ENCODE measurements at regions not wholly inside any gene's neighbourhood (a gene's known extent, or its start where the extent isn't known, plus 50 kb on each side); places are given as distances from the start of the nearest gene placed in this dataset.

DNA sequence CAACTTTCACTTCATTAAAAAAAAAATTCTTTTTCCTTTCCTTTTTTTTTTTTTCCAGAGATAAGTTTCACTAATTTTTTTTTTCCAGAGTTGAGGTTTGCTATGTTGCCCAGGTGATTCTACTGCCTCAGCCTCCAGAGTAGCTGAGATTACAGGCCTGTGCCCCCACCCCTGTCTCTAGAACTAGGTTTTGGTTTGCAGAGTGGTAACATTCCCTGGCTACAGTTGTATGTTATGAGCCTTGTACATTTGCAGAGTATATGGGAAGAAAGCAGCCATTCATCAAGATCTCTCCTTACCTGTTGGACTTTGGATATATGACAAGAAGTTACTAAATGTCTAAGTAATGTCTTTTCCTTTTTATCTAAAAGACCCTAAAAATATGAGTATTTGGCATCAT, 298.4 kb downstream of the MYCN start:
- TF ChIP-seq KDM5A (IDR thresholded peaks at IDR 0.05; ENCODE audit: low read length) (no peak), CEBPB (IDR thresholded peaks at IDR 0.05; ENCODE audit: low read depth, low read length) (no peak), EP300 (IDR thresholded peaks at IDR 0.05; ENCODE audit: borderline replicate concordance in 1 of 2, low read depth in 2 of 2, low read length in 2 of 2) (no peak), CREB1 (IDR thresholded peaks at IDR 0.05) (no peak), RAD21 (IDR thresholded peaks at IDR 0.05 in 1 of 2, conservative IDR thresholded peaks at IDR 0.05 in 1 of 2; ENCODE audit: low read depth in 2 of 2, low read length in 2 of 2) (no peak), CHD2 (IDR thresholded peaks at IDR 0.05; ENCODE audit: low read length) (no peak)
- TF ChIP-seq, protein P1, sequence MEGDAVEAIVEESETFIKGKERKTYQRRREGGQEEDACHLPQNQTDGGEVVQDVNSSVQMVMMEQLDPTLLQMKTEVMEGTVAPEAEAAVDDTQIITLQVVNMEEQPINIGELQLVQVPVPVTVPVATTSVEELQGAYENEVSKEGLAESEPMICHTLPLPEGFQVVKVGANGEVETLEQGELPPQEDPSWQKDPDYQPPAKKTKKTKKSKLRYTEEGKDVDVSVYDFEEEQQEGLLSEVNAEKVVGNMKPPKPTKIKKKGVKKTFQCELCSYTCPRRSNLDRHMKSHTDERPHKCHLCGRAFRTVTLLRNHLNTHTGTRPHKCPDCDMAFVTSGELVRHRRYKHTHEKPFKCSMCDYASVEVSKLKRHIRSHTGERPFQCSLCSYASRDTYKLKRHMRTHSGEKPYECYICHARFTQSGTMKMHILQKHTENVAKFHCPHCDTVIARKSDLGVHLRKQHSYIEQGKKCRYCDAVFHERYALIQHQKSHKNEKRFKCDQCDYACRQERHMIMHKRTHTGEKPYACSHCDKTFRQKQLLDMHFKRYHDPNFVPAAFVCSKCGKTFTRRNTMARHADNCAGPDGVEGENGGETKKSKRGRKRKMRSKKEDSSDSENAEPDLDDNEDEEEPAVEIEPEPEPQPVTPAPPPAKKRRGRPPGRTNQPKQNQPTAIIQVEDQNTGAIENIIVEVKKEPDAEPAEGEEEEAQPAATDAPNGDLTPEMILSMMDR (IDR thresholded peaks at IDR 0.05; ENCODE audit: control extremely low read depth in 1 of 3, insufficient read depth in 1 of 3, low read depth in 1 of 3, low read length in 3 of 3), result no peak

Data from H1 (cell line).